ENCODE measurements at regions not wholly inside any gene's neighbourhood (a gene's known extent, or its start where the extent isn't known, plus 50 kb on each side); places are given as distances from the start of the nearest gene placed in this dataset.

DNA sequence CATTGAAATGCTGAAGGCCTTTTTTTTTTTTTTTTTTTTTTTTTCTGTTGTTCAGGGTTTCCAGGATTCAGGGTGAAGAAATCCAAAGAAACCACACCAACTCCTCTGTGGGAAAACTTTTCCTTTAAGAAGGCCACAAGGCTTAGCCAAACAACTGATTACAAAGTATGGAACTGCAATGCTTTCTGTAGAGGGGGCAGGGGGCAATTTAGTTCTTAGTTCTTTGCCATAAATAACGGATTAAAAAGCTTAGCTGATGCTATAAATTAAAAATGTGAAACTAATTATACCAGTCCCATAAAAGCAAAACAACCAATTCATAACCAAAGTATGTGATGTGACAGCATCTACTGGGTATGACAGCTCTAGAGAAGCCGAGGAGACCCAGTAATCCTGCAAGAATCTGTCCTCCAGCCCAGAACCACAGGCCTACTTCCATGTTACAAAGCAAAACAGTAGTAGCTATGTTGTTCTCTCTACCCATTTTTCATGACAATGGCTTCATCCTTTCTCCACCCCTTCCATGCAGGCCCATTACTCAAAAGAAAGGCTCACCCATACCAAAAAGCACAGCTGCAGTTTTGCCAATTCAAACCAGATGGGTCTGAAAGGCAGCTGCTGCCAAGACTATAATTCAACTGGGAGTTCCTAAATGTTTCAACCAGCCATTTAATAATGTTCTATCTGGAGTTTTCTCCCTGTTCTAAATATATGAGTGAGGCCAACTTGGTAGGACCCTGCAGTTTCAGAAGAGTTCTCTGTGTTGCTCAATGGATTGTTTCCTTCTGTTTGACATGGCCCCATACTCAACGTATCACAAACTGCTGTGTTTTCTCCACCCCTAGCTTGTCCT, 167.1 kb upstream of the ZFHX3 start:
- TF ChIP-seq POLR2A (IDR thresholded peaks at IDR 0.05) (no peak), POLR2AphosphoS5 (IDR thresholded peaks at IDR 0.05) (no peak), EP300 (IDR thresholded peaks at IDR 0.05) (no peak)
- TF ChIP-seq, protein P1, sequence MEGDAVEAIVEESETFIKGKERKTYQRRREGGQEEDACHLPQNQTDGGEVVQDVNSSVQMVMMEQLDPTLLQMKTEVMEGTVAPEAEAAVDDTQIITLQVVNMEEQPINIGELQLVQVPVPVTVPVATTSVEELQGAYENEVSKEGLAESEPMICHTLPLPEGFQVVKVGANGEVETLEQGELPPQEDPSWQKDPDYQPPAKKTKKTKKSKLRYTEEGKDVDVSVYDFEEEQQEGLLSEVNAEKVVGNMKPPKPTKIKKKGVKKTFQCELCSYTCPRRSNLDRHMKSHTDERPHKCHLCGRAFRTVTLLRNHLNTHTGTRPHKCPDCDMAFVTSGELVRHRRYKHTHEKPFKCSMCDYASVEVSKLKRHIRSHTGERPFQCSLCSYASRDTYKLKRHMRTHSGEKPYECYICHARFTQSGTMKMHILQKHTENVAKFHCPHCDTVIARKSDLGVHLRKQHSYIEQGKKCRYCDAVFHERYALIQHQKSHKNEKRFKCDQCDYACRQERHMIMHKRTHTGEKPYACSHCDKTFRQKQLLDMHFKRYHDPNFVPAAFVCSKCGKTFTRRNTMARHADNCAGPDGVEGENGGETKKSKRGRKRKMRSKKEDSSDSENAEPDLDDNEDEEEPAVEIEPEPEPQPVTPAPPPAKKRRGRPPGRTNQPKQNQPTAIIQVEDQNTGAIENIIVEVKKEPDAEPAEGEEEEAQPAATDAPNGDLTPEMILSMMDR (IDR thresholded peaks at IDR 0.05): no peak

Measured in suprapubic skin (tissue), 4 donors.